ENCODE measurements at regions not wholly inside any gene's neighbourhood (a gene's known extent, or its start where the extent isn't known, plus 50 kb on each side); places are given as distances from the start of the nearest gene placed in this dataset.
"Not testable (repeated sequence)": the region's sequence is repeated elsewhere in the genome, so short reads cannot be mapped to it uniquely, and the experiment has no call there.

GRCh38 chr2:101609433-101609832, 88.1 kb upstream of the MAP4K4 start:
- DNase-seq = no peak

DNA sequence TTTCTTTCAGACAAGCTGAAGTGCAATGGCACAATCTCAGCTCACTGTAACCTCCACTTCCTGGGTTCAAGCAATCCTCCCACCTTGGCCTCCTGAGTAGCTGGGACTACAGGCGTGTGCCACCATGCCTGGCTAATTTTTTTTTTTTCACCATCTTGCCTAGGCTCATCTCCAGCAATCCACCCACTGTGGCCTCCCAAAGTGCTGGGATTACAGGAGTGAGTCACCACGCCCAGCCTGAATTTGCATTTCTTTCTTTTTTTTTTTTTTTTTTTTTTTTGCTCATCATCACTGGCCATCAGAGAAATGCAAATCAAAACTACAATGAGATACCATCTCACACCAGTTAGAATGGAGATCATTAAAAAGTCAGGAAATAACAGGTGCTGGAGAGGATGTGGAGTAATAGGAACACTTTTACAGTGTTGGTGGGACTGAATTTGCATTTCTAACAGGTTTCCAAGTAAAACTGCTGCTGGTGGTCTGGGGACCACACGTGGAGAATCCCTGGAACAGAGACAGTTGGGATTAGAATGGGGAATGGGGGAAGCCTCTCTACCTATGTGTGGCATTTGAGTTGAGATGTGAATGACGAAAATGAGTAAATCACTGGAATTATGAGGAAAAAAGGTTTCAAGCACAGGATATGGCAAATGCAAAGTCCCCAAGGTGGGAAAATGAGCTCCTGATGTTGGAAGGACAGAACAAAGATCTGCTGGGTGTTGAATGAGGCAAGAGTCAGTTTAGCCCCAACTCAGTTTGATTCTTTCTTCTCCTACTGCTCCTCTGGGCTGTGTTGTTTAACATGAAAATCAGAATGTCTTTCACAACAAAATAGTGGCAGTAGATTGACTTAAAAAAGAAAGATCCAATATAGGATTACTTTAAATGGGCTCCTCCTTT, 88.8 kb upstream of the MAP4K4 start:
- no peak for DNase-seq

GRCh38 chr2:101597347-101597944, 100.1 kb upstream of the MAP4K4 start:
- DNase-seq = no peak

DNA sequence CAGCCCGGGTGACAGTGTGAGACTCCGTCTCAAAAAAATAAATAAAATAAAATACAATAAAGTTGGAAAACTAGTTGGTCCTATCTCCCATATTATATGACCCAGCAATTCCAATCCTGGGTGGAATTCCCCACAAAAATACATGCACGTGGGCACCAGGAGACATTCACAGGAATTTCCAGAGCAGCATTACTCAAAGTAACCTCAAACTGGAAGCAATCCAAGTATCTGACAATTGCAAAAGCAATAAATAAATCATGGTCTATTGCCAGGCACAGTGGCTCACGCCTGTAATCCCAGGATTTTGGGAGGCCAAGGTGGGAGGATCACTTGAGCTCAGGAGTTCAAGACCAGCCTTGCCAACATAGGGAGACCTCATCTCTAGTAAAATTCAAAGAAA, 101.2 kb upstream of the MAP4K4 start:
- no peak for DNase-seq

- no peak for DNase-seq
These were observed 110.3 kb upstream of the MAP4K4 start for GRCh38 chr2:101587251-101587650.

DNA sequence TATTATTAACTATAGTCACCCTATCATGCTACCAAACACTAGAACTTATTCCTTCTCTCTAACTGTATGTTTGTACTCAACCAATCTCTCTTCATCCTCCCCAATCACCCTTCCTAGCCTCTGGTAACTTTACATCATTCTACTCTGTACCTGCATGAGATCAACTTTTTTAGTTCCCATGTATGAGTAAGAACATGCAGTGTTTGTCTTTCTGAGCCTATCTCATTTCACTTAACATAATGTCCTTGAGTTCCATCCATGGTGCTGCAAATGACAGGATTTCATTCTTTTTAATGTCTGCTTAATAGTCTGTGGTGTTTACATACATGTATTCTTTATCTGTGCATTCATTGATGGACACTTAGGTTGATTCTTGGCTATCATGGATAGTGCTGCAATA, 108.9 kb upstream of the RFX8 start:
- DNase-seq = no peak

DNA sequence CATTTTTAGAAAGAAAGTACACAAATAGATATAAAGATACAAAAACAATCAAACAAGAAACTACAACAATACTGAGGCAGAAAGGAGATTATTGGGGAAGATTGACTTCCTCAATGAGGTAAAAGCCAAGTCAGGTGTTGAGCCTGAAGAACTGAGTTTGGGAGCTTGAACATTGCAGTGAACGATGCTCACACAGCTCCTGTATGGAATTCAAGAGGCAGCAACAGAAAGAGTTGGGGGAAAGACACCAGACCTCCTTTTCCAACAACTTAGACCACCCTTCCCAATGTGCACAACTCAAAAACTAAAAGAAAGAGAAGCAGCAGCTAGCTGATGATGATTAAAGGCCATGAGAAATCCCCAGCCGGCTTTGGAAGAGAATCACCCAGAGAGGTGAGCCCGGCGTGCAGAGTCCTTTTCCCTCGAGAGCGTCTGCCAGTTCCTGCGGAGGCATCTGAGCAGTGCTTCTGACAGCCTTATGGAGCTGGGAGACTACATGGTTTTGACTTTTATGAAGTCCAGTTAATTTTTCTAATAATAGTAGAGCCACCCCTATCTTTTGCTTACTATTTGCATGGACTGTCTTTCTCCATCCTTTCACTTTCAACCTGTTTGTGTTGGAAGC, 106.9 kb upstream of the RFX8 start:
- DNase-seq = no peak

DNA sequence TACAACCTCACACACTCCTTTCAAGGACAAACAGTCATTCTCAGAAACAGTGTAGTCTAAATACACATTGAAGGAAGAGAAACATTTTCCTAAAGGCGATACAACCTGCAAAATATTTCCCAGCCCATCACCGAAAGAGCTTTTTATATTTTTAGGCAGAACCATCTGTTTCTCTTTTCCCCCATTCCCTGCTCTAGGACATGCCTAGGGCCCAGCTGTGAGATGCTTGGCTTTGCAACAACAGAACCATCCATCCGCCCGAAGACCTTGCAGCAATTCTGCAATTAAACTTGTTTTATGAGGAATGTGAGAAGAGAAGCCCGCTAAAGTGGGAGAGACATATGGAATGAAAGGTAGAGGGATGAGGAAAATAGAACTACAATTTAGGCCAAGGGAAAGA, 105.6 kb upstream of the RFX8 start:
- no peak for DNase-seq

- DNase-seq = no peak
These were observed 103.8 kb upstream of the RFX8 start for GRCh38 chr2:101578671-101579070.

DNA sequence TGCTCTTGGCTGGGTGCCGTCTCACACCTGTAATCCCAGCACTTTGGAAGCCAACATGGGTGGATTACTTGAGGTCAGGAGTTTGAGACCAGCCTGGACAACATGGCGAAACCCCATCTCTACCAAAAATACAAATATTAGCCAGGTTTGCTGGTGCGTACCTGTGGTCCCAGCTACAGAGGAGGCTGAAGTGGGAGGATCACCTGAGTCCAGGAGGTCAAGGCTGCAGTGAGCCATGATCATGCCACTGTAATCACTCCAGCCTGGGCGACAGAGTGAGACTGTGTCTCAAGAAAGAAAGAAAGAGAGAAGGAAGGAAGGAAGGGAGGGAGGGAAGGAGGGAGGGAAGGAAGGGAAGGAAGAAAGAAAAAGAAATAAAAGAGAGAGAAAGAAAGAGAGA, 103.2 kb upstream of the RFX8 start:
- not testable (repeated sequence) for DNase-seq

DNA sequence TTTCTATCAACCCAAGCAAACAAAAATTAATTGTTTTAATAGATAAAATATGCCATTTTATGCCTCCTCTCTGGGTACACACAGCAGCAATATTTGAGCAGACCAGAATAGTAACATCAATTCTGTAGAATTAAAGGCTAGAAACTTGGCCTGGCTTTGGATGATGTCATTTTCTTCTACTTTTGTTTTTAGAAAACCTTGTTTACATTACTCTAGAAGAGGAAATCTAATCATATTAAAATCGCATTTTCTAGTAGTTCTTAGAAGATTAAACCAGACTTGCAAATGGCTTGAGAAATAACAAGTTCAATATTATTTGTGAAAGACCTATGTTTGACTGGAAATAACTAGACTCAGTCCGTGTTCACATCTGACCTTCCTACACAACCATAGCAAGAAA, 102.3 kb upstream of the RFX8 start:
- no peak for DNase-seq

DNA sequence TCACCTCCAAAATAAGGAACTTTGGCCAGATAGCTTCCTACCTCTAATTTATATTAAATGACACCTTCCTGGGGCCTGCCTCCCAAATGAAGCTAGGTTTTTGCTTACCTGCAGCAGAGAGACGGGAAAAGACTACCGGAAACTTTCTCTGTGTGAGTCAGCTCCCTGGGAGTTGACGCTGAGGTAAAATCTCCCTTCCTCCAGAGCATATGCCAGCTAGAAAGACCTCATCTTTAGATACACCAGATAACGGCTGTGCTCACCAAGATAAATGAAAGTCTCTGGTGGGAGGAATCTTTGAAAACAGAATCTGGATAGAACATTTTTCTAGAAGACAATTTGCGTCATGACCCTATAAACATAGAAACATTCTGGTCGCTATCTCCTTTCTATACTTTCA, 99.7 kb upstream of the RFX8 start:
- DNase-seq = no peak

GRCh38 chr2:101571951-101572350, 97.0 kb upstream of the RFX8 start:
- no peak for DNase-seq

- no peak for DNase-seq
These were observed 95.1 kb upstream of the RFX8 start for GRCh38 chr2:101569886-101570520.

DNA sequence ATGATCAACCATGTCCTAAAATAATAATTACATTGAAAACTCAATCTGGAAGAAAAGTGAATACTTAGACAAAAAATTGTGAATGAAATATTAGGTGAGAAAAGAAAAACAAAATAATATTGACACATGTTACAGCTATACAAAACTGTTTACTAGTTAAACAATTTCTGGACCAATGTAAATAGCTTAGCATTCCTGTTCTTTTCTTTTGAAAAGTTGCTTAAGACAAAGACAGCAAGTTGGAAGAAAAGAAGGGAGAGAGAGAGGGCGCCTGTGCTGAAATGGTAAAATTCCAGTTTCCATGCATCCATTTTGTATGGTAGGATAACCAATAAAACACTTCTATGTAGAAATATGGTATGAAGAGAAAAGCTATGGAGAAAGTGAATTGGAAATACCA, 94.1 kb upstream of the RFX8 start:
- DNase-seq = no peak

DNA sequence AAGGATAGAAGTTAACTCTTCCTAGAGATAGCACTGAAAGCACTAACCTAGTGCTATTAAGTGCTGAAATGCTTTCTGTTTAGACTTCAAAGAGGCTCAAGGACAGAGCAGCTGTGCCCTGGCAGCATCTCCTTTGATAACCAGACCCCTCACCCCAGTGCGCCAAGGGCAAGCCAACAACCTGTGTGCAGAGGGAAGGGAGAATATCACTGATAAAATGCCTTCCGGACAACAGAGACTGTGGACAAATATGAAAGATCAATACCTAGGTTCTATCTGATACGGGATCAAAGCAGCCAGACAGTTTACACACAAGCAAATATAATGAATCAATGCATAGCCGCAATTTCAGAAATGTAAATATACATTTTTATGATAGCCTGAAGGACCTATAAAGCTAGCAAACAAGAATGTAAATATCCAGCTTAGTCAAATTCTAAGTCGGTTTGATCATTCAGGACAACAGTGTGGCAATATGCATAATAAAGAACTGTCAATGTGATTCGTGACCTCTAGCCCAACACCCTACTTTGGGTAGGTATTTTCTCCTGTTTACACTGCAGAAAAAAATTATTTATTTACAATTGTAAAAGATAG, 91.8 kb upstream of the RFX8 start:
- DNase-seq = no peak

DNA sequence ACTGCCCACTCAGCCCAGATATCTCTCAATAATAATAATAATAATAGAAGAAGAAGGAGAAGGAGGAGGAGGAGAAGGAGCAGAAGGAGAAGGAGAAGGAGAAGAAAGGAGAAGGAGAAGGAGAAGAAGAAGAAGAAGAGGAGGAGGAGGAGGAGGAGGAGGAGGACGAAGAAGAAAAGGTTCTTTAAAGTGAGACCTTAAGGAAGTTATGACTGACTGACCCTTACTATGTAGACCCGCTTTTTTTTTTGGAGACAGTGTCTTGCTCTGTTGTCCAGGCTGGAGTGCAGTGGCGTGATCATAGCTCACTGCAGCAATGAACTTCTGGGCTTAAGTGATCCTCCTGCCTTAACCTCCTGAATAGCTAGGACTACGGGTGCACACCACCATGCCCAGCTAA, 88.9 kb upstream of the RFX8 start:
- no peak for DNase-seq

DNA sequence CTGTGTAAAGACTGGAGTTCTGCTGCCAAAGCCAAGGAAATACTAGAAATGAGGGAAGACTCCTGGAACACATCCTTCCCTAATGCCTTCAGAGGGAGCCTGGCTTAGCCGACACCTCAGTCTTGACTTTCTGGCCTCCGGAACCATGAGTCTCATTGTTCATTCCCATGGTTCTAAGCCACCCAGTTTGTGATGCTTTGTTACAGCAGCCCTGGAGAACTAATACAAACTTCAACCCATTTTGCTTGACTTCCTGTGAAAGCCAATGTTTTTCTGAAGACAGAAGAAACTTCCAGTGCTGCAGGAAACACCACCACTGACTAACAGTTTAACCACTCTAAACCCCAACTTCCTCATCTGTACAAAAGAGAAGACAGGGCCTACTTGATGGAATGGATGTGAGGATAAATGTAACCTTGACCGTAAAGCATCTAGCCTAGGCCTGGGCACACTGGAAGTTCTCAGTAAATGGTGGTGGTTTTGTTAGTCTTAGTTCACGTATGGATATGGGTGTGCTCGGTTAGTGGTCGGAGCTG, 85.9 kb upstream of the RFX8 start:
- no peak for DNase-seq

DNA sequence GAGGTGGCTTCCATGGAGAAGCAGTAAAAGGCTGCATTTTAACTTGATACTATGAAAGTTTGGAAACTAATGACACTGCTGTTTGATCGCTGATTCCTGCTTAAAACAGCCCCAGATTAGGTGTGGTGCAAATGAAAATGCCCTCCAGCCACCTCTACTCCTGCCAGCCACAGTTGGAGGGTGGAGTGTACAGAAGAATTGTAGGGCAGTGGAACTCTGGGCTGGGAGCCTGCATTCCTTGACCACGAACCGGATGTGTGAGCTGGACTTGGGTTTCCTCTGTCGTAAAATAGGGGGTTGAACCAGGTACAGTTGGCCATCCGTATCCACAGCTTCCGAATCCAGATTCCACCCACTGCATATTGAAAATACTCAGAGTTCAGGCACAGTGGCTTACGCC, 84.6 kb upstream of the RFX8 start:
- peak; percentile 58 for DNase-seq

DNA sequence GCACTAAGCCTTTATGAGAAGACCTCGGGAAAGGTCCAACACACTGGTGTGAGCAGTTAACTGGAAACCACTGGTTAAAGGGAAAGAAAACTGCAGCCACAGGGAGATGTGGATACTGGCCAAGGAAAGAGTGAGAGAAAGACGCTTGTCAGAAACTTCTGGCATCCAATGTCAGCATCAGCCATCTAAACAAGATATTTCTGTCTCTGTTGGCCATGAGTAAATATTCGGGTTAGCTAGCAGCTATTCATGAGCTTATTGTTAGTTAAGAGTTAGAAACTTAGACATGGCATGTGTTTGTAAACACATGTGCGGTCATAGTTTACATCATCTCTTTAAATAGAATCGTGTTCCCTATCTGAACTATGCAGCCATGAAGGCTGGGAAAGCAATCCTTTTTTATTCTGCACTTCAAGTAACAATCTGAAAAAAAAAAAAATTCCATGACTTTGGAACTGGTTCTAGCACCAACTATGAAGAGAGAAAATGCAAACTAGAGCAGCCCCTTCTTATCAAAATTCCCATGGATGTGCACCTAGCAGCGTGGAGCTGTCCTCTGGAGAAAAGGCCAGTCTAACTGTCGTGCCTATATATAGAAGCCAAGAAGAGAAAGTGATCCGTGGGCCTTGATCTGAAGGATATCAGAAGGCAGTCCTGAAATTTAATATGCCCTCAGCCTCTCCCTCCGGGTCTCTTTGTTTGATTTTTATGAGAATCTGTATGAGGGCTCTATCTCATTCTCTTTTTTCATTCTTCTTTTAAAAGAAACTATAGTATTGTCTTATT, 84.0 kb upstream of the RFX8 start:
- no peak for DNase-seq

- DNase-seq = peak; percentile 88
These were observed 81.1 kb upstream of the RFX8 start for GRCh38 chr2:101556033-101556459.

DNA sequence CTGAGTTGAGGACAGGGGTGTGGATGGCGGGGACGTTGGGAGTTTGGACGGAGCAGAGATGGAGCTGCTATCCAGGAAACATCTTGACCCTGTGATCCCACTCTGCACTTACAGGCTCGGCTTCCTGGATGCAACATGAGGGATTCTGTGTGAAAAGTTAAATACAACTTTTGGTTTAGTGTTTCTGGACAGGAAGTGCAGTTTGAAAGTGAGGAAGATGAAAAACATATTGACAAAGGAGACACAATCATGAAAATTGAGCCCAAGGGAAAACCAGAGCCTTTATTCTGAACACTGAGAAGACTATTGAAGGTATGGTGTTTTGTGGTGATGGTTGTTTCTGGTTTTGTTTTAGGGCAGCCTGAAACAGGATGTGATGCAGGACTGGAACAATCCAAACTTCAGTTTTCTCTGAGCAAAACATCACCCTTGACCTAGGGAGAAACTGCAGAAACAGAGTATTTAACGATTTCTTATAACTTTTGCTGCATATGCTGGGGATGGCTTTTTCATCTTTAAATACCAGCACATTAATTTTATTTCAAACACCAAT, 76.5 kb upstream of the RFX8 start:
- DNase-seq = no peak
